ENCODE measurements at regions not wholly inside any gene's neighbourhood (a gene's known extent, or its start where the extent isn't known, plus 50 kb on each side); places are given as distances from the start of the nearest gene placed in this dataset.
"Not testable (repeated sequence)": the region's sequence is repeated elsewhere in the genome, so short reads cannot be mapped to it uniquely, and the experiment has no call there.

GRCh38 chr2:167581961-167582574 lies 665.3 kb downstream of the STK39 start:
- TF ChIP-seq CTCF (IDR thresholded peaks at IDR 0.05): no peak
- Histone ChIP-seq H3K27ac (no peak overlapping the region), H3K27me3 (no peaks in the 10 kb centered on the region), H3K4me3 (no peak overlapping the region), H3K9me3 (no peaks in the 10 kb centered on the region), H3K4me1 (no peaks in the 10 kb centered on the region), H3K9ac (ENCODE audit: low read depth in 2 of 2, low read length in 2 of 2) (no peak overlapping the region), H3K36me3 (no peaks in the 10 kb centered on the region)
- DNase-seq: no peak
- intact Hi-C loops (cut with DNase I): no loop called here

DNA sequence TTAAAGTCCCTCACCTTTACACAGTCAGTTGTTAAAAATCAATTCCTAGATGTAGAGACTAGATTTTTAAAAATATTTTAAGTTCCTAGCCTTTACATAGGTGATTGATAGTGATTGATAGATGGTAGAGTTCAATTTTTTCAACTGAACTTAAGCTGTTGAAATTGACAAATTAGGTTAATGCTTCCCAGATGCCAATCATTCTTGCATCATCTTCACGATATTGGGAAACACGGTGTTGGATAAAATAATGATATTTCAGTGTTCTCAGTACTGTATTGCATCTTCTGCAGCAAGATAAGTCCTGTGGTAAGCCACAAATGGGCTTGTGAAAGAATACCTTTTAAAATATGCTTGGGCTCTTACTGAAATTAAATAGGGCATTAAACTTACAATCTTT lies 667.6 kb downstream of the STK39 start:
- Histone ChIP-seq H3K27ac (no peak overlapping the region), H3K4me3 (no peak overlapping the region), H3K9me3 (no peaks in the 10 kb centered on the region), H3K27me3 (no peaks in the 10 kb centered on the region), H3K9ac (ENCODE audit: low read depth in 2 of 2, low read length in 2 of 2) (no peak overlapping the region), H3K4me1 (no peaks in the 10 kb centered on the region), H3K36me3 (no peaks in the 10 kb centered on the region)
- no peak for DNase-seq
- TF ChIP-seq CTCF (IDR thresholded peaks at IDR 0.05): no peak
- intact Hi-C loops (cut with DNase I): no loop called here

DNA sequence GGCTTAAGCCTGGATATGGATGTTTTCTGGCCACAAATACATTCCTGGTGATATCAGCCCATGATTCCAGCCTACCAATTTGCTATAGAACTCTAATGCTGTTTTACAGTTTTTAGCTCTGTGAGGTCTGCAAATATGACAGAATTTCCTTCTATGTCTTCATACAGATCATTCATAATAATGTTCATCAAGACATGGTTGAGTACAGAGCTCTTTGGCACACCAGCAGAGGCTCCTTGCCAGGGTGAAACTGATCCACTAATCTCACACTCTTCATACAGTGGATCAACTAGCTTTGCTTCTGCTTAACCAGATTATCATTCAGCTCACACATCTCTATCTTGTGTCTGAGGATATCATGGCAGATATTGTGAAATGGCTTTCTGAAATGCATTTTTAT lies 672.1 kb downstream of the STK39 start:
- Histone ChIP-seq H3K27me3 (no peaks in the 10 kb centered on the region), H3K4me1 (no peaks in the 10 kb centered on the region), H3K9ac (ENCODE audit: low read depth in 2 of 2, low read length in 2 of 2) (no peak overlapping the region), H3K9me3 (no peaks in the 10 kb centered on the region), H3K4me3 (no peak overlapping the region), H3K36me3 (no peaks in the 10 kb centered on the region), H3K27ac (no peak overlapping the region)
- TF ChIP-seq CTCF (IDR thresholded peaks at IDR 0.05): no peak
- no peak for DNase-seq
- intact Hi-C loops (cut with DNase I): no loop called here

GRCh38 chr2:167572883-167573619 lies 674.3 kb downstream of the STK39 start:
- H3K36me3 ChIP-seq: no peaks in the 10 kb centered on the region
- H3K27ac ChIP-seq: no peak overlapping the region
- no peak for DNase-seq
- H3K9me3 ChIP-seq: no peaks in the 10 kb centered on the region
- no peak overlapping the region for H3K9ac ChIP-seq (ENCODE audit: low read depth in 2 of 2, low read length in 2 of 2)
- no peaks in the 10 kb centered on the region for H3K4me1 ChIP-seq
- intact Hi-C loops (cut with DNase I): no loop called here
- no peak overlapping the region for H3K4me3 ChIP-seq
- TF ChIP-seq CTCF (IDR thresholded peaks at IDR 0.05): no peak
- no peaks in the 10 kb centered on the region for H3K27me3 ChIP-seq

DNA sequence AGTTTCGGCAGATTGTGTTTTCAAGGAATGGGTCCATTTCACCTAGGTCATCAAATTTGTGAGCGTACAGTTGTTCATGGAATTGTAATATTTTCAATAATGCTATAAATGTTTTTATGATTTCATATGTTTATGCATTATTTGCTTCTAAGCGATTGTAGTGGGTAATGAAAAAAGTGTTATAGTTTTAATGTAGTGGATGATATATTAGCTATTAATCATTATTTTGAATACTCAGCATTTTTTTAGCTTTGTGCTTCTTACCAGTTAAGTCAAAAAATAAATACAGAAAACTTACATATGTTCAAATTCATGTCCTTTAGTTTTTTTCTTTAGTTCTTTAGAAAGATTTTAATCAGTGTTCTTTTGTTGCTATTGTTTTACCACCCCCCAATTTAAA lies 677.0 kb downstream of the STK39 start:
- Histone ChIP-seq H3K27me3 (no peaks in the 10 kb centered on the region), H3K4me3 (no peak overlapping the region), H3K9ac (ENCODE audit: low read depth in 2 of 2, low read length in 2 of 2) (no peak overlapping the region), H3K36me3 (no peaks in the 10 kb centered on the region), H3K4me1 (no peaks in the 10 kb centered on the region), H3K27ac (no peak overlapping the region), H3K9me3 (no peaks in the 10 kb centered on the region)
- no peak for DNase-seq
- intact Hi-C loops (cut with DNase I): no loop called here
- no peak for TF ChIP-seq CTCF (IDR thresholded peaks at IDR 0.05)

DNA sequence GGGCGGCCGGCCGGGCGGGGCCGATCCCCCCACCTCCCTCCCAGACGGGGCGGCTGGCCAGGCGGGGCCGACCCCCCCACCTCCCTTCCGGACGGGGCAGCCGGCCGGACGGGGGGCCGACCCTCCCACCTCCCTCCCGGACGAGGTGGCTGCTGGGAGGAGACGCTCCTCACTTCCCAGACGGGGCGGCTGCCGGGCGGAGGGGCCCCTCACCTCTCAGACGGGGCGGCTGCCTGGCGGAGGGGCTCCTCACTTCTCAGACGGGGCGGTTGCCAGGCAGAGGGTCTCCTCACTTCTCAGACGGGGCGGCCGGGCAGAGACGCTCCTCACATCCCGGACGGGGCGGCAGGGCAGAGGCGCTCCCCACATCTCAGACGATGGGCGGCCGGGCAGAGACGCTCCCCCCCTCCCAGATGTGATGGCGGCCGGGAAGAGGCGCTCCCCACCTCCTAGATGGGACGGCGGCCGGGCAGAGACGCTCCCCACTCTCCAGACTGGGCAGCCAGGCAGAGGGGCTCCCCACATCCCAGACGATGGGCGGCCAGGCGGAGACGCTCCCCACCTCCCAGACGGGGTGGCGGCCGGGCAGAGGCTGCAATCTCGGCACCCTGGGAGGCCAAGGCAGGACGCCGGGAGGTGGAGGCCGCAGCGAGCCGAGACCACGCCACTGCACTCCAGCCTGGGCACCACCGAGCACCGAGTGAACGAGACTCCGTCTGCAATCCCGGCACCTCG lies 675.8 kb downstream of the XIRP2 start:
- intact Hi-C loops (cut with DNase I); DNase-seq; H3K27me3 ChIP-seq; H3K27ac ChIP-seq; H3K9me3 ChIP-seq; H3K9ac ChIP-seq (ENCODE audit: low read depth in 2 of 2, low read length in 2 of 2); H3K4me1 ChIP-seq; H3K4me3 ChIP-seq; H3K36me3 ChIP-seq: not testable (repeated sequence)

DNA sequence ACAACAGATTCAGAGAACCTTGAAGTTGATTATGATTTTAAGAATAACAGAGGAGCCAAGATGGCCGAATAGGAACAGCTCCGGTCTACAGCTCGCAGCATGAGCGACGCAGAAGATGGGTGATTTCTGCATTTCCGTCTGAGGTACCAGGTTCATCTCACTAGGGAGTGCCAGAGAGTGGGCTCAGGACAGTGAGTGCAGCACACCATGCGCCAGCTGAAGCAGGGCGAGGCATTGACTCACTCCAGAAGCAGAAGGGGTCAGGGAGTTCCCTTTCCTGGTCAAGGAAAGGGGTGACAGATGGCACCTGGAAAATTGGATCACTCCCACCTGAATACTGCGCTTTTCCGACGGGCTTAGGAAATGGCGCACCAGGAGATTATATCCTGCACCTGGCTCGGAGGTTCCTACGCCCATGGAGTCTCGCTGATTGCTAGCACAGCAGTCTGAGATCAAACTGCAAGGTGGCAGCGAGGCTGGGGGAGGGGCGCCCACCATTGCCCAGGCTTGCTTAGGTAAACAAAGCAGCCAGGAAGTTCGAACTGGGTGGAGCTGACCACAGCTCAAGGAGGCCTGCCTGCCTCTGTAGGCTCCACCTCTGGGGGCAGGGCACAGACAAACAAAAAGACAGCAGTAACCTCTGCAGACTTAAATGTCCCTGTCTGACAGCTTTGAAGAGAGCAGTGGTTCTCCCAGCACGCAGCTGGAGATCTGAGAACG lies 670.2 kb downstream of the XIRP2 start:
- H3K36me3 ChIP-seq; DNase-seq; H3K4me3 ChIP-seq; H3K9ac ChIP-seq (ENCODE audit: low read depth in 2 of 2, low read length in 2 of 2); H3K4me1 ChIP-seq; H3K27me3 ChIP-seq; H3K9me3 ChIP-seq; H3K27ac ChIP-seq: not testable (repeated sequence)
- intact Hi-C loops (cut with DNase I): loop anchor here (10.0 kb wide), 1 partner anchor 294 kb away; no protein-coding TSS in a partner anchor
